GM18502 (cell line): ENCODE measurements at regions not wholly inside any gene's neighbourhood (a gene's known extent, or its start where the extent isn't known, plus 50 kb on each side); places are given as distances from the start of the nearest gene placed in this dataset.

Experiments used
- ATAC-seq: cut with Tn5 transposase; IDR thresholded peaks from one replicate; pipeline ENCODE4 v1.9.1; 2021; ENCODE audit warnings: mild to moderate bottlenecking; ENCODE audit not compliant: unreplicated experiment, poor library complexity

DNA sequence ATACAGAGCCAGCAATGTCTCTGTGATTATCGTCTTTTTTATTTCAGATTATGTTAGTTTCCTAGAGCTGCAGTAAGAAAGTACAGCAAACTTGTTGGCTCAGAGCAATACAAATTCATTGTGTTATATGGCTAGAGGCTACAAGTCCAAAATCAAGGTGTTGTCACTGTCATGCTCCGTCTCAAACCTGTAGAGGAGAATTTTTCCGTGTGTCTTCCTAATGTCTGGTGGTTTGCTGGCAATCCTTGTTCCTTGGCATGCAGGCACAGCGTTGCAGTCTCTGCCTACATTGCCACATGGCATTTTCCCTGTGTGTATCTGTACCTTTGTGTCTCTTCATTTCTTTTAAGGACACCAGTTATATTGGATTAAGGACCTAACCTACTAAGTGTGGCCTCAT, 244.4 kb downstream of the LRRIQ3 start:
- ATAC-seq = no peak

DNA sequence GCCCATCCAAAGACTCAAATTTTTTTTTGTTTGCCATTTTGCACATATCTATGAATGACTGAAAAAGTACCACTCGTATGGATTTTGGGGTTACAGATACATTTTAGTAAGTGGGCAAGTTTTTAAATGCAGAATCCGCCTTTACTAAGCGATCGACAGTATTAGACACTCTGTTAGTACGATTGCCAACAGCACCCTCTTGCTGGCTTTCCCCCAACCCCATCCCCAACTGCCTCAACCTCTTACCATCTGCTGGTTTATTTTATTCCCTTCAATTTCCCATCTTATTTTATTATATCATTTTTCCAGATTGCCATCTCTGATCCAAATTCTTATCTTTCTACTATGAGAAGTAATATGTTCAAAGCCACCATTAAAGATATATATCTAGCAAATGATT, 244.8 kb downstream of the LRRIQ3 start:
- ATAC-seq = no peak

DNA sequence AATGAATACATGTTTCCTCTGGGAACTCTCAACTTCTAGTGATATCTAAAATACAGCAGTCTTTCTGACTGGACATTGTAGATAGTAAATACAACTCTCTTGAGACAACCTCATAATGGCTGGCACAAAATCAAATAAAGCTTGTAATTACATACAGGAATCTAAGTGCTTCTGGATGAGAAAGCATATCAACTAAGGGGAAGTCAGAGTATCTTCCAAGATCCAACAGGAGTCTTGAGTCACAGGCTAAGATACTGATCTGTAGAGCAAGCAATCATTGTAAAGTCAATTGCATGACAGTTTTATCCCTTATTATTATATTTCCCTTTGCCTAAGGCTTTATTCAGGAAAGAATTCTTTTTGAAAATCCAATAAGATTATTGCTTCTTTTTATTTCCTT, 249.9 kb downstream of the LRRIQ3 start:
- ATAC-seq = no peak

DNA sequence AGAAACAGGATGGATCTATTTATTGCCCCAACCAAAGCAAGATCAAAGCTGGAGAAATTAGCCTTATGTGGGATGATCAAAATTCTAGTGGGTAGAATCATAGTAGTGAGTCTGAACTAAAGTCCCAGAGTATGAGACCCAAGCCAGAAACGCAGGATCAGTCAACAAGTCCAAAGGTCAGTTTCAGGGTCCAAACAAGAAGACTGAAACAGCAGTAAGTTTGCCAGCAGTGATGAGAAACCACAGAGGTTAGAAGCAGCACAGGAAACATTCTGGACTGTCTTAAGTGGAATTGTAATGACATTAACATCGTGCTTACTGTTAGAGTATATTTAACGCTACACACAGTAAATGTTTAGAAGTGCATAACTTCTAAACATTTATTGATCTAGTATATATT, 251.0 kb downstream of the LRRIQ3 start:
- no peak for ATAC-seq

DNA sequence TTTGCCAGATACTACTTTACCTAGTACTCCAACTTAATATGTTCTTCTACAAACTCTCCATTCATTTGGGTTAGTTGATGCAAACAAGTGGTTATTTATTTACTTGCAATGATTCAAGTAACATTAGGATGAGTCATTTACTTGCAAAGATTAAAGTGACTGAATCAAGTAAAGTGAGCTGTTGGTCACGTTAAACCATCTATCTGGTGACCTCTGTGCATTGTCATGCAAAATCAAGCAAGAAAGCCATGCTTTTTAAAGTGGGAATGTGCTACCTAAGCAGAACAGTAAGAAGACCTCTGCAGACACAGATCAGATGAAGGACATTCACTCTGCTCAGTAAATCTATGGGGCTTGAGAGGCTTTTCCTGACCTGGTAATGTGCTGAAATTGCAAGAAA, 254.7 kb downstream of the LRRIQ3 start:
- ATAC-seq = no peak

DNA sequence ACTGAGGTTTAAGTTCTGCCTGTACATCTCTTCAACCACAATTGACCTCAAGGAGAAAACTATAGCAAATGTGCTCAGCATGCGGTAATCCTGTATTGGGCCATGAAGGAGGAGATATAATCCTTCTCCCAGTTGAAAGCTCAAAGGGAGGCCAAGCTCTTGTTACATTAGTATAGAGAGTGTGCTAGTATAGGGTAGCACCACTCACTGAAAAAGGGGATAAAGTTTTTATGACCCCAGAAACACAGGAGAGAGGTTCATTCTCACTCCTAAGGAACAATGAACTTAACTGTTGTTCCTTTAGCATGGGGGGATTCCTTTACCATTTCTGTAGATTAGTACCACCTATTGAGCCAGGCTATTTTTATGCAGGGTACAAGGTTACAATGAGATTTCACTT, 267.7 kb downstream of the LRRIQ3 start:
- ATAC-seq = no peak

DNA sequence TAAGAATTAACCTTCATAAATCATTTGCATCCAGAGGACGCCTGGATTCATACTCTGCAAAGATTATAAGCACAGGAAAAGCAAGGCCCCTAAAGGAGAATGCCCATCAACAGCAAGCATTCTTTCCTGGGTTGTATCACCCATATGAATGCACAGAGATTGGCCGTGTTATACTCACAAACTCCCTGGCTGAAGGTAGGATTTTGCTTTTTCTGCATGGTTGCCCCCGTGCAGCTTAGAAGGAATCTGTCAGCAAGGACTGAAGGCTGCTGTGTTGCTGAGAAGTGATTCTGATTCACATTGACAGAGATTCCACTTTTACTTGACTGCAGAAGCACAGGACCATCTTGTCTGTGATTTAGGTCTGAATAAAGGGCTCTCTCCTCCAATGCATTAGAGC, 283.0 kb downstream of the LRRIQ3 start:
- ATAC-seq = no peak

DNA sequence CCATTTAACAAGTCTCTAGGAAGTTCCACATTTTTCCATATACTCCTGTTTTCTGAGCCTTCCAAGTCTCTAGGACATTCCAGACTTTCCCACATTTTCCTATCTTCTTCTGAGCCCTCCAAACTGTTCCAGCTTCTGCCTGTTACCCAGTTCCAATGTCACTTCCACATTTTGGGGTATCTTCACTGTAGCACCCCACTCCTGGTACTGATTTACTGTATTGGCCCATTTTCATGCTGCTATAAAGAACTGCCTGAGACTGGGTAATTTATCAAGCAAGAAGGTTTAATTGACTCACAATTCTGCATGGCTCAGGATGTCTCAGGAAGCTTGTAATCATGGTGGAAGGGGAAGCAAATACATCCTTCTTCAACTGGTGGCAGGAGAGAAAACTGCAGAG, 285.0 kb downstream of the LRRIQ3 start:
- ATAC-seq = no peak

DNA sequence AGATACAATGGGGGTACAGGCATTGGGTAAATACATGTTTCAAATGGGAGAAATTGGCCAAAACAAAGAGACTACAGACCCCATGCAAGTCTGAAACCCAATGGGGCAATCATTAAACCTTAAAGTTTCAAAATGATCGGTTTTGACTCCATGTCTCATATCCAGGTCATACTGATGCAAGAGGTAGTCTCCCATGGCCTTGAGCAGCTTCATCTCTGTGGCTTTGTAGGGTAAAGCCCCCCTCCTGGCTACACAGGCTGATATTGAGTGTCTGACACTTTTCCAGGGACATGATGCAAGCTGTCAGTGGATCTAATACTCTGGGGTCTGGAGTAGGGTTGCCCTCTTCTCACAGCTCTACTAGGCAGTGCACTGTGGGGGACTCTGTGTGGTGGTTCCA, 286.1 kb downstream of the LRRIQ3 start:
- no peak for ATAC-seq

DNA sequence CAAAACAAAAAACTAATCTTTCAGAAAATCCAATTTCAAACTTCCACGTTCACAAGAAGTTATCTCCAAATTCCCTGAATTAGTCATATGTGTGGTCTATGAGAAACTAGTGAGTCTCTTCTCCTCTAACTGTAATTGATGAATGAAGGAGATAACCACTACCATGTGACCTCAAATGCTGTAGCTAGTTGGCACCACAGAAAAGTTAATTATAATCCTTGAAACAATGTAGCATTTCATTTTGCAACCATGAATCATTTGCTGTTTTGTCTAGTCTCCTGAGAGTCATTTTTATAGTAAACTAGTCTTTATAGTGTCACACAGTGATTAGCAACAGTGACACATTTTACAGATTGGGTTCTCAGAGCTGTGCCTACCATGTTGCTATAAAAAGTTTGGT, 287.5 kb downstream of the LRRIQ3 start:
- ATAC-seq = no peak

DNA sequence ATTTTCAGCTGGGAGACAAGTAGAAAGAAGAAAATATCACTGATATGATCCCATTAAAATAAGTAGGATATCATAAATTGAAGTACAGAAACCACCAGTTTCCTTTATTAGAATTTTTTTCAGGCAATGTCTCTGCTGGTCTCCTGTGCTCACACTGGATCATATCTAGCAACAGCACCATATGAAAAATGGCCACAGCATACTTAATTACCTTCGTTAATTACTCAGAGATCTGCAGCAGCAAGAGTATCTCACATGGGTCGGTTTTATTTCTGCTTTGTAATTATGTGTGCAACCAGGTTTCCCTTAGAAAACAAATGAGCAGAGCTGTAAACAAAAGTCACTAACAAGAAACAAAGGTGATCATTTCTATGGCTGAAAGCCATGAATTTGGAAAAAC, 287.9 kb downstream of the LRRIQ3 start:
- no peak for ATAC-seq

DNA sequence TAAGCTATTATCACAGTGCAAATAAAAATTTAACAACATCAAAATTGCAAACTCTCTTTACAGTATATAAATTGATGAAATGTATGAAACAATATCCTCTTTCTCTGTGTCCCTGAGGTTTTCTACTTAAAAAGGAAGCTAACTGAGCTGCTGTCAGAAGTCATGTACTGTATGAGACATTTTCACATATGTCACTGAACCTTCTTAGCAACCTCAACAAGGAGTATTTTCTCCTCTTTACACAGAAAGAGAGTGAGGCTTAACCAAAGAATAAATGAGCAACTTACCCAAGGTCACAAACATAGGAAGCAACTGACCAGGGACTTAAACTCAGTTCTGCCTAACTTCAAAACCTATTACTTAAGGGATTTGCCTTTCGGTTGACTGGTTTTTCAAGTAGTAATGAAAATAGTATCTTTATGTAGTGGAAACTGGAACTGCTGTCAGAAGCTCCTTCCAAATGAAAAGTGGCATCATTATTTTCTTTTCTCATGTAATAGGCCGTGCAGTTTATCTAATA, 288.9 kb downstream of the LRRIQ3 start:
- ATAC-seq = no peak

DNA sequence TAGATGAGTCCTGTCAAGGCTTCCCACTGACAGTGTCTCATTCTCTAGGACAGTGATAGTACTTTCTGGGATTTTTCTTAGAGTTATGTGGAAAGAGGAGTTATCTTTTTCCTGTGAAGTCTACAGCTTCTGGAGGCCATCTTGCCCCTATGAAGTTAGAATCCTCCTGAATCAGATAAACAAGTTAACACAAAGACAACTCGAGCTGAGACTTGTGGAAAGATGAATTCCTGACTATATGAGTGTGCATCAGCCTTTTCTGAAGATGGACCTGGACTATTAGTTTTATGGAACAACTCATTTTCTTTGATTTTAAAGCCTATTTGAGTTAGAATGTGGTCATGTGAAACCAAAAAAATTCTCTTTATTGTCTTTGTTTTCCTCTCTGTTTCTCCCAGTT, 290.9 kb downstream of the LRRIQ3 start:
- ATAC-seq = no peak

DNA sequence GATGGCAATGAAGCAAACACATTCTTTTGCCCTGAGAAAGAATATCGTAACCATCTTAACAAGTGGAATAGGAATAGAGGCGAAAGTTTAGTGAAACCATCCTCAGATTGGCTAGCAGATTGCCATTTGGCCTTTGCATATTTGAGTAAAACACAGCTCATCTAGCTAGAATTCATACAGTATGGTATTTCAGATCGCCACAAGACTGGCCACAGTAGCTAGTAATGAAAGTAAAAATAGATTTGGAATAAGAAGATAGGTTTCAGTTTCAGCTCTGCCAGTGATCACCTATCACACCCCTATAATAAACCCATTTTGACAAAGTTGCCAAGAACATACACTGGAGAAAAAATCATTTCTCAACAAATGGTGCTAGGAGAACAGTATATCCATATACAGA, 294.9 kb downstream of the LRRIQ3 start:
- no peak for ATAC-seq

DNA sequence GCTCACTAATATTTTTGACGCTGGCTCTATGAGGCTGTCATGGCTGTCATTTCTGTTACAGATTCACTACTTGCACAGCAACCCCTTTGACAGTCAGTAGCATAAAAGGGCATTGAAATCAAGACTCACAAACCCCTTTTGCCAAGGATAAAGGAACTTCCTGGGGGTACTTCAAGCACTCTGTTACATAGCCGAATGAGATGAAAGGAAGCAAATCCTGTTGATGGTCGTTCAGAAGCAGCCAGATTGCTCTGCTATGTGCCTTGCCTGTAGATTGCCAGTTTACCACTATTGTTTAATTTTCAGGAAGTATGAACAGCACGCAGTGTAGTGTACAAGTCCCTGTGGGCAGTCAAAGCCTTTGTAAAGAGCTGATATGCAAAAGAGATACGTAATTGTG, 296.2 kb downstream of the LRRIQ3 start:
- no peak for ATAC-seq

DNA sequence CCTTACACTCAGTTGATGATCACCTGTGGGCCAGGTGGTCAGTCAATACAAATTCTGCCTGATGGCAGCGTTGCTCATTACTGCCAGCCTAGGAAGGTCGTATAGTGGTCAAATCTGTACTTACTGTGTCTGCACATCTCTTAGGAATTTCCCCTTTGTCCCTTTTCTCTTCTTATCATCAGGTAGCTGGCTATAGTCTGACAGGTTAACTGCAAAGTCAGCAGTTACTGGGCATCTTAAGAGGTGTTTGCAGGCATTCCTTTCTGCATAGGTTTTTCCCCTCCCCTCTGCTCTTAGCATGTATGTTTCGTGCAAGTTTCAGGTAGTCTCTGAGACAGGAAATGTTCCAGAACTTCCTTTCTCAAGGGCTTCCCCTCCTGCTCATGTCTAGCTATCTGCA, 298.7 kb downstream of the LRRIQ3 start:
- ATAC-seq = no peak

DNA sequence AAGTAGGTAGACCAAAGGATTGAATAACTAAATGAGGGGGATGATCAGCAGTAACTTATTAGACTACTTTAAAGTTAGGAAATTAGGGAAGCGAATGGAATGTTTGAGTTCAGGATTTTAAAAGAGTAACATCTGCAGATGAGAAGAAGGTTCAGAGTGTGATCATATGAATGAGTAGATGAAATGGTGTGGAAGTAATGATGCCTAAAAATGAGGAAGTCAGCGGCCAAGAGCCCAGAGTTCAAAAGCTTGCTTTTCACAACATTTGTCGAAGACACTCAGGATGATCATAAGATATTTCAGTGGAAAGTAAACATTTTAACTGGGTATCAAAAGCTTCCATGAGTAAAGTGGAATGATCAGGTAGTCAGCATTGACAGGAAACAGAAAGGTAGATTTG, 299.4 kb downstream of the LRRIQ3 start:
- no peak for ATAC-seq

DNA sequence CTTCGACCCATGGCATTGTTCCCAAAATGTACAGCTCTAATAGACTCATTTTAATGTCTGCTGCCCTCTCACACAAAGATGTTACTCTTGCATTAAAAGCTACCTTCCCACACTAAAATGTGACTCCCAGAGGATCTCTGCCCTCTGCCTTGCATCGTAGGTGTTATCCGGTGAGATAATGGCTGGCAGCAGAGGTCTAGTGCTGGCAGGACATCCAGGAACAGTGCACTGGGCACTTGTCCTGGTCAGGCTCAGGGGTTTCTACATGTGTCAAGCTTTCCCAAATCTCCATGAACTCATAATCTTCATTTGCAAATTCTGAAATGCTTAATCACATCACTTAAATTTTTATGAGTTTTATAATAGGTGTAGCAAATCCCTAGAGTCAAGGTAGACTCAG, 310.6 kb downstream of the LRRIQ3 start:
- no peak for ATAC-seq

DNA sequence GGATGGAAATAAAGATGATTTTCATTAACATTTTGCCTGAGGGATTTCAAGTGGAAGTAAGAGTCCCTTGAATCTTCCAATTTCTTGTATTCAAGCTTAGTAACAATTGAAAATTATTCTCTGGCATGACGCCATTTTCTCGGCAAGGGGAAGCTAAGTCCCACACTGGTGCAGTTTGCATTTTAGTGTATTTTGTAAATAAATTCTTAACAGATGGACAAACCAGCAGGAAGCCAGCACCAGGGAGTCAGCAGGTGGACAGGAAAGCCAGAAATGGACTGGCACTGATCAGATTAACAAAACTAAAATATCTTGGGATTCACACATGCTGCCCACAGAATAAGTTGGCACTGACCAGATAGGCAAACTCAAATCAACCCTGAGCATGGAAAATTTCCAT, 311.3 kb downstream of the LRRIQ3 start:
- ATAC-seq = no peak

DNA sequence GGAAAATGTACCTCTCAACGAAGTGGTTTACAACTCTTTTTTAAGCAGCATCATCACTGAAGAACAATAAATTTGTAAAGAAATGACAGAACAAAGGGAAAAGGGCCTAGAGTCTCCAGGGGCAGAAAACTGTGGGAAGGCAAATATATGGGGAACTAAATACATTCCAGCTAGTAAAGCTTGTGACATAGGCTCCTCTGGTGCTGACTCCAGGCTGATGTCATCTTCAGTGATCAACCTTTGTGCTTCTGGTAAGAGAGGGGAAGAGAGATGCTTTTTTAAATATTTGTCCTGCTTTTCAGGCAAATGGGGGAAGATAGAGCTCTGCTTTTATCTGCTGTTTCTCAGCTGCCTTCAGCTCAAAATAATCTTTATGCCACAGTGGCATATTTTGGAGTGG, 323.2 kb downstream of the LRRIQ3 start:
- no peak for ATAC-seq

DNA sequence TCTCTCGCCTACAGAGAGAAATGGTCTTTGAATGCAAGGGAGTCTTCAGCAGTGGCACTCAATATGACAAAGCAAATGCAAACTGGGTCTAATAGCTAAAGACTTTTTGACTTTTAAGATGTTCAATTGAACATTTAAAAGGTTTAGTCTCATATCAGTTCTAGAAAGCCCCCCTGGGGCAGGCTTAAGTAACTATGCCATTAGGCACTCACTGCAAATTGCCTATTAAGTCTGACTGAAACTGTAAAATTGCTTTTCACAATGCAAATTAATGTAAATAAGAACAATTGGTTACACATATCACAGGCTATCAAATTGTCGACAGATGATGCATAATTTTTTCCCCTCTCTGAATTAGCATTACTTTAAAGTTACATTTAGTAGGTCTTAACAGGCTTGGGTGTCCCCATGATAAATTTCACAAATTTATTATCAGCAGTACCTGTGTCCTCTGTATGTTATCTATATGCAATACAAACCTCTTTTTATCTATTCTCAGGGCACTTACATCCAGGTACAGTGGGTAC, 329.1 kb downstream of the LRRIQ3 start:
- ATAC-seq = no peak

DNA sequence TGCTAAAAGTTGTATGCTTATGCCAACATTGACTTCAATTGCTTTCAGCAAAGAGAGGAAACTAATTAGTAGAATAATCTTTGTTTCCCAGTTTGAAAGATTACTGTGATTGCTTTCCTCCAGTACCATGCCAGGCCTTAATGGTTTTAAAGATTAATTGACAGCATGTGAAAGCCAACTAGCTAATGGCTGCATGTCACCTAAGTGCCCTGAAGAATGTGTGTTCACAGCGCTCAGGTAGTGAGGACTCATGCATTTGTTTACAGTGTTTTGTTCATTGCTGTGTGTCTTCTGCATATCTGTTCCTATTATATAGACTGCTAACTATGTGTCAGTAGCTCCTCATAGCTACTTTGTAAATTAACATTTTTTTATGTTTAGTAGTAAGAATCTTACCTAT, 335.6 kb downstream of the LRRIQ3 start:
- no peak for ATAC-seq

DNA sequence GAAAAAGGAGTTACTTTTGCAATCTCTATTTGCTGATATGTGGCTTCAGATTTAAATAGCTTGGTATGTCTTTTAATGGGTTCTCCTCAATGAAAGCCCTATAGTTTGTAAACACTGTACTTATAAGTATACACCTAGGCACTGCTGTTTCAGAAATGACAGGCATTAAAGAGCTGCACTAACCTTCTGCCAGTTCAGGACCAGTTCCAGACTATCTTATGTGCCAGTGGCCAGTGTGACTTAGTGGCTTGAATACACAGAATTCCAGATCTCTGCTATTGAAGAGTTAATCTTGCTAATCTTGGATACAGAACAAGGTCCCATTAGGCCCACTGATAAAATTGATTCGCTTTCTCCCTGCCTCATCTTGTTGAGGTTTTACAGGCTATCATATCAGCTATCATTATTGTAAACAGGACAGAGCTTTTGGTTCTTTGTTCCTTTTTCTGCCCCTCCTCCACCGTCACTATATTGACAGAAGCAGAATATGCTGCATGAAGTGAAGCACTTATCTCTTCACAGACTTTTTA, 337.5 kb downstream of the LRRIQ3 start:
- ATAC-seq = no peak
